GM18508 (cell line): ENCODE measurements at regions not wholly inside any gene's neighbourhood (a gene's known extent, or its start where the extent isn't known, plus 50 kb on each side); places are given as distances from the start of the nearest gene placed in this dataset.

Experiments used
- ATAC-seq: cut with Tn5 transposase; IDR thresholded peaks from one replicate; pipeline ENCODE4 v1.9.1; 2021; ENCODE audit warnings: moderate number of reproducible peaks; ENCODE audit not compliant: insufficient read depth, unreplicated experiment

- no peak for ATAC-seq
Measured at GRCh38 chr16:52805559-52806168, 247.0 kb downstream of the CHD9NB start.

- no peak for ATAC-seq
Measured at GRCh38 chr16:52800432-52800831, 252.3 kb downstream of the CHD9NB start.

GRCh38 chr16:52799149-52799548 is 252.2 kb upstream of the TOX3 start:
- no peak for ATAC-seq

GRCh38 chr16:52787709-52788108 is 240.8 kb upstream of the TOX3 start:
- no peak for ATAC-seq

- ATAC-seq: no peak
Measured at GRCh38 chr16:52786091-52786490, 239.1 kb upstream of the TOX3 start.

- no peak for ATAC-seq
Measured at GRCh38 chr16:52785653-52786052, 238.7 kb upstream of the TOX3 start.

- no peak for ATAC-seq
Measured at GRCh38 chr16:52783616-52784015, 236.7 kb upstream of the TOX3 start.

GRCh38 chr16:52781005-52781630 is 234.2 kb upstream of the TOX3 start:
- no peak for ATAC-seq

- ATAC-seq: no peak
Measured at GRCh38 chr16:52773026-52773425, 226.1 kb upstream of the TOX3 start.

GRCh38 chr16:52770828-52771227 is 223.9 kb upstream of the TOX3 start:
- no peak for ATAC-seq

GRCh38 chr16:52758473-52758855 is 211.5 kb upstream of the TOX3 start:
- ATAC-seq: no peak

- no peak for ATAC-seq
Measured at GRCh38 chr16:52757746-52758472, 211.0 kb upstream of the TOX3 start.

- no peak for ATAC-seq
Measured at GRCh38 chr16:52756812-52757517, 210.0 kb upstream of the TOX3 start.

GRCh38 chr16:52755396-52755795 is 208.5 kb upstream of the TOX3 start:
- no peak for ATAC-seq

- no peak for ATAC-seq
Measured at GRCh38 chr16:52751035-52751434, 204.1 kb upstream of the TOX3 start.

- ATAC-seq: no peak
Measured at GRCh38 chr16:52748741-52749140, 201.8 kb upstream of the TOX3 start.

- no peak for ATAC-seq
Measured at GRCh38 chr16:52747088-52747595, 200.2 kb upstream of the TOX3 start.

GRCh38 chr16:52743707-52744106 is 196.8 kb upstream of the TOX3 start:
- no peak for ATAC-seq

- no peak for ATAC-seq
Measured at GRCh38 chr16:52742608-52743170, 195.7 kb upstream of the TOX3 start.

GRCh38 chr16:52742052-52742451 is 195.1 kb upstream of the TOX3 start:
- ATAC-seq: no peak

GRCh38 chr16:52741351-52741750 is 194.4 kb upstream of the TOX3 start:
- ATAC-seq: no peak
